ENCODE measurements at regions not wholly inside any gene's neighbourhood (a gene's known extent, or its start where the extent isn't known, plus 50 kb on each side); places are given as distances from the start of the nearest gene placed in this dataset.

DNA sequence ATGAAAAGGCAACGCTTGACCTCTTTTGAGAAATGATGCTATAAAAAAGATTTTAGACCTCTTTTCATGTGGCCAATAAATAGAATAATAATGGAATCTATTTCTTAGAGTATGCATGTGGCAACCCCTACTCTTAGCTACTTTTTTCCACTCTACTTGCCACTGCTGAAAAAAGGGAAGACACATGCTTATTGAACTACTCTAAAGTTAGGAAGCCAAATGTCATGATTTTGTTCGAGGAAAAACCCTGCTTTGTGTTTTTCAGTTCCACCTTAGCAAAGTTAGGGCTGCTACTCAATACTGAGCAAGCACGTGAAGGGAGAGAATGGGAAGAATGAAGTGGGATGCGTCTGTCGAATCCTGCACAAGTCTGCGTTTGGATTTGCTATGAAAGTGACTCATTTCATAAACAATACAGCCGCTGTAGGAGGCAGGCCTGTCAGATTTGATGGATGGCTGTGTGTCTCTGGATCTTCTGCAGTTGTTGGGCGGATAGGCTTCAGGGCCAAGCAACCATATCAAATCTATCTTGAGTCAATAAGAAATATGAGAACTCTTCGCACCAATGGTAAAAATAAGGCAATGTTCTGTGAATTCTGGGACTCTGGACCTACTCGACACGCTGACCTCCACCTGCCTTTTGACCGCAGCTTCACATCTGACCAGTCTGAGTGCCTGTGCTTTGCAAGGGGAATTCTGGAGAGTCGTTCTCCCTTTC is 333.6 kb downstream of the PIK3R1 start:
- H3K27ac ChIP-seq (ENCODE audit: extremely low read depth, low read depth, low read length): no peak overlapping the region; the same call in 1 of the 2 replicates
- POLR2A ChIA-PET: no interaction called here
- TF ChIP-seq ZNF366 (tag by site-specific recombination; conservative IDR thresholded peaks at IDR 0.05) (peak; percentile 73), ZXDB (tag by site-specific recombination; IDR thresholded peaks at IDR 0.05) (peak; percentile 57; the same call in 1 of the 2 replicates), ZNF629 (tag by site-specific recombination; IDR thresholded peaks at IDR 0.05) (peak; percentile 59), ZNF266 (tag by site-specific recombination; IDR thresholded peaks at IDR 0.05; ENCODE audit: low read depth) (no peak), WT1 (tag by site-specific recombination; IDR thresholded peaks at IDR 0.05) (peak; percentile 93), OSR2 (tag by site-specific recombination; IDR thresholded peaks at IDR 0.05) (peak; percentile 46), SP7 (tag by site-specific recombination; IDR thresholded peaks at IDR 0.05) (peak; percentile 88), KLF8 (tag by site-specific recombination; IDR thresholded peaks at IDR 0.05) (peak; percentile 71), ZNF664 (tag by site-specific recombination; IDR thresholded peaks at IDR 0.05) (no peak), EGR2 (tag by site-specific recombination; IDR thresholded peaks at IDR 0.05; ENCODE audit: low read depth) (peak; percentile 66; the same call in 1 of the 2 replicates), KLF1 (tag by site-specific recombination; IDR thresholded peaks at IDR 0.05) (no peak), ZNF777 (tag by site-specific recombination; IDR thresholded peaks at IDR 0.05; ENCODE audit: borderline replicate concordance) (no peak), ZFHX2 (tag by site-specific recombination; conservative IDR thresholded peaks at IDR 0.05) (peak; percentile 75), ZNF10 (tag by site-specific recombination; IDR thresholded peaks at IDR 0.05) (peak; percentile 65; the same call in 1 of the 2 replicates), ZFP3 (tag by site-specific recombination; IDR thresholded peaks at IDR 0.05; ENCODE audit: low read depth) (no peak), TRIM28 (IDR thresholded peaks at IDR 0.05; ENCODE audit: borderline replicate concordance, low read length) (peak; percentile 92), KLF10 (tag by site-specific recombination; IDR thresholded peaks at IDR 0.05) (no peak), SP2 (tag by site-specific recombination; IDR thresholded peaks at IDR 0.05) (peak; percentile 16; the same call in 1 of the 2 replicates), SP3 (tag by site-specific recombination; IDR thresholded peaks at IDR 0.05) (no peak), ZNF600 (tag by site-specific recombination; IDR thresholded peaks at IDR 0.05) (peak; percentile 74), ZNF561 (tag by site-specific recombination; IDR thresholded peaks at IDR 0.05; ENCODE audit: borderline replicate concordance) (peak; percentile 51; the same call in 1 of the 2 replicates), GLIS1 (tag by site-specific recombination; IDR thresholded peaks at IDR 0.05) (peak; percentile 97)
- TF ChIP-seq, protein P1, sequence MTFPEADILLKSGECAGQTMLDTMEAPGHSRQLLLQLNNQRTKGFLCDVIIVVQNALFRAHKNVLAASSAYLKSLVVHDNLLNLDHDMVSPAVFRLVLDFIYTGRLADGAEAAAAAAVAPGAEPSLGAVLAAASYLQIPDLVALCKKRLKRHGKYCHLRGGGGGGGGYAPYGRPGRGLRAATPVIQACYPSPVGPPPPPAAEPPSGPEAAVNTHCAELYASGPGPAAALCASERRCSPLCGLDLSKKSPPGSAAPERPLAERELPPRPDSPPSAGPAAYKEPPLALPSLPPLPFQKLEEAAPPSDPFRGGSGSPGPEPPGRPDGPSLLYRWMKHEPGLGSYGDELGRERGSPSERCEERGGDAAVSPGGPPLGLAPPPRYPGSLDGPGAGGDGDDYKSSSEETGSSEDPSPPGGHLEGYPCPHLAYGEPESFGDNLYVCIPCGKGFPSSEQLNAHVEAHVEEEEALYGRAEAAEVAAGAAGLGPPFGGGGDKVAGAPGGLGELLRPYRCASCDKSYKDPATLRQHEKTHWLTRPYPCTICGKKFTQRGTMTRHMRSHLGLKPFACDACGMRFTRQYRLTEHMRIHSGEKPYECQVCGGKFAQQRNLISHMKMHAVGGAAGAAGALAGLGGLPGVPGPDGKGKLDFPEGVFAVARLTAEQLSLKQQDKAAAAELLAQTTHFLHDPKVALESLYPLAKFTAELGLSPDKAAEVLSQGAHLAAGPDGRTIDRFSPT (tag by site-specific recombination; IDR thresholded peaks at IDR 0.05): 0 out of 2 replicates have a peak, but pooled peaks have one; percentile 8
- TF ChIP-seq, protein P2, sequence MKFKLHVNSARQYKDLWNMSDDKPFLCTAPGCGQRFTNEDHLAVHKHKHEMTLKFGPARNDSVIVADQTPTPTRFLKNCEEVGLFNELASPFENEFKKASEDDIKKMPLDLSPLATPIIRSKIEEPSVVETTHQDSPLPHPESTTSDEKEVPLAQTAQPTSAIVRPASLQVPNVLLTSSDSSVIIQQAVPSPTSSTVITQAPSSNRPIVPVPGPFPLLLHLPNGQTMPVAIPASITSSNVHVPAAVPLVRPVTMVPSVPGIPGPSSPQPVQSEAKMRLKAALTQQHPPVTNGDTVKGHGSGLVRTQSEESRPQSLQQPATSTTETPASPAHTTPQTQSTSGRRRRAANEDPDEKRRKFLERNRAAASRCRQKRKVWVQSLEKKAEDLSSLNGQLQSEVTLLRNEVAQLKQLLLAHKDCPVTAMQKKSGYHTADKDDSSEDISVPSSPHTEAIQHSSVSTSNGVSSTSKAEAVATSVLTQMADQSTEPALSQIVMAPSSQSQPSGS (tag by site-specific recombination; IDR thresholded peaks at IDR 0.05; ENCODE audit: low read depth): no peak
- TF ChIP-seq, protein P3, sequence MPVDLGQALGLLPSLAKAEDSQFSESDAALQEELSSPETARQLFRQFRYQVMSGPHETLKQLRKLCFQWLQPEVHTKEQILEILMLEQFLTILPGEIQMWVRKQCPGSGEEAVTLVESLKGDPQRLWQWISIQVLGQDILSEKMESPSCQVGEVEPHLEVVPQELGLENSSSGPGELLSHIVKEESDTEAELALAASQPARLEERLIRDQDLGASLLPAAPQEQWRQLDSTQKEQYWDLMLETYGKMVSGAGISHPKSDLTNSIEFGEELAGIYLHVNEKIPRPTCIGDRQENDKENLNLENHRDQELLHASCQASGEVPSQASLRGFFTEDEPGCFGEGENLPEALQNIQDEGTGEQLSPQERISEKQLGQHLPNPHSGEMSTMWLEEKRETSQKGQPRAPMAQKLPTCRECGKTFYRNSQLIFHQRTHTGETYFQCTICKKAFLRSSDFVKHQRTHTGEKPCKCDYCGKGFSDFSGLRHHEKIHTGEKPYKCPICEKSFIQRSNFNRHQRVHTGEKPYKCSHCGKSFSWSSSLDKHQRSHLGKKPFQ (tag by site-specific recombination; IDR thresholded peaks at IDR 0.05): no peak
- TF ChIP-seq, protein P4, sequence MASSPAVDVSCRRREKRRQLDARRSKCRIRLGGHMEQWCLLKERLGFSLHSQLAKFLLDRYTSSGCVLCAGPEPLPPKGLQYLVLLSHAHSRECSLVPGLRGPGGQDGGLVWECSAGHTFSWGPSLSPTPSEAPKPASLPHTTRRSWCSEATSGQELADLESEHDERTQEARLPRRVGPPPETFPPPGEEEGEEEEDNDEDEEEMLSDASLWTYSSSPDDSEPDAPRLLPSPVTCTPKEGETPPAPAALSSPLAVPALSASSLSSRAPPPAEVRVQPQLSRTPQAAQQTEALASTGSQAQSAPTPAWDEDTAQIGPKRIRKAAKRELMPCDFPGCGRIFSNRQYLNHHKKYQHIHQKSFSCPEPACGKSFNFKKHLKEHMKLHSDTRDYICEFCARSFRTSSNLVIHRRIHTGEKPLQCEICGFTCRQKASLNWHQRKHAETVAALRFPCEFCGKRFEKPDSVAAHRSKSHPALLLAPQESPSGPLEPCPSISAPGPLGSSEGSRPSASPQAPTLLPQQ (tag by site-specific recombination; IDR thresholded peaks at IDR 0.05): 0 out of 2 replicates have a peak, but pooled peaks have one; percentile 26
- TF ChIP-seq, protein P5, sequence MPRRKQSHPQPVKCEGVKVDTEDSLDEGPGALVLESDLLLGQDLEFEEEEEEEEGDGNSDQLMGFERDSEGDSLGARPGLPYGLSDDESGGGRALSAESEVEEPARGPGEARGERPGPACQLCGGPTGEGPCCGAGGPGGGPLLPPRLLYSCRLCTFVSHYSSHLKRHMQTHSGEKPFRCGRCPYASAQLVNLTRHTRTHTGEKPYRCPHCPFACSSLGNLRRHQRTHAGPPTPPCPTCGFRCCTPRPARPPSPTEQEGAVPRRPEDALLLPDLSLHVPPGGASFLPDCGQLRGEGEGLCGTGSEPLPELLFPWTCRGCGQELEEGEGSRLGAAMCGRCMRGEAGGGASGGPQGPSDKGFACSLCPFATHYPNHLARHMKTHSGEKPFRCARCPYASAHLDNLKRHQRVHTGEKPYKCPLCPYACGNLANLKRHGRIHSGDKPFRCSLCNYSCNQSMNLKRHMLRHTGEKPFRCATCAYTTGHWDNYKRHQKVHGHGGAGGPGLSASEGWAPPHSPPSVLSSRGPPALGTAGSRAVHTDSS (tag by site-specific recombination; IDR thresholded peaks at IDR 0.05): no peak
- TF ChIP-seq, protein P6, sequence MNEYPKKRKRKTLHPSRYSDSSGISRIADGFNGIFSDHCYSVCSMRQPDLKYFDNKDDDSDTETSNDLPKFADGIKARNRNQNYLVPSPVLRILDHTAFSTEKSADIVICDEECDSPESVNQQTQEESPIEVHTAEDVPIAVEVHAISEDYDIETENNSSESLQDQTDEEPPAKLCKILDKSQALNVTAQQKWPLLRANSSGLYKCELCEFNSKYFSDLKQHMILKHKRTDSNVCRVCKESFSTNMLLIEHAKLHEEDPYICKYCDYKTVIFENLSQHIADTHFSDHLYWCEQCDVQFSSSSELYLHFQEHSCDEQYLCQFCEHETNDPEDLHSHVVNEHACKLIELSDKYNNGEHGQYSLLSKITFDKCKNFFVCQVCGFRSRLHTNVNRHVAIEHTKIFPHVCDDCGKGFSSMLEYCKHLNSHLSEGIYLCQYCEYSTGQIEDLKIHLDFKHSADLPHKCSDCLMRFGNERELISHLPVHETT (tag by site-specific recombination; IDR thresholded peaks at IDR 0.05): peak; percentile 39; the same call in 1 of the 2 replicates
- TF ChIP-seq, protein P7, sequence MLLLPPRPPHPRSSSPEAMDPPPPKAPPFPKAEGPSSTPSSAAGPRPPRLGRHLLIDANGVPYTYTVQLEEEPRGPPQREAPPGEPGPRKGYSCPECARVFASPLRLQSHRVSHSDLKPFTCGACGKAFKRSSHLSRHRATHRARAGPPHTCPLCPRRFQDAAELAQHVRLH (tag by site-specific recombination; IDR thresholded peaks at IDR 0.05): no peak

More for the DNA sequence above, 333.6 kb downstream of the PIK3R1 start:
- Histone ChIP-seq H3K36me3 (ENCODE audit: control insufficient read depth in 2 of 2, insufficient read depth in 1 of 2, low read length in 2 of 2) (no peaks in the 10 kb centered on the region), H3K4me1 (ENCODE audit: control insufficient read depth, insufficient read depth, low read length) (peaks cover 24% of the 10 kb centered on the region), H3K9me3 (ENCODE audit: control insufficient read depth, insufficient read depth, low read depth, low read length) (no peaks in the 10 kb centered on the region), H3K4me3 (ENCODE audit: low read depth, low read length) (no peak overlapping the region)
- CTCF ChIA-PET: interaction anchor here (0.7 to 1.5 kb wide), 2 partner anchors 13 to 168 kb away, joined by 3 read pairs; no protein-coding TSS in a partner anchor
